HG03520 (cell line): ENCODE measurements at regions not wholly inside any gene's neighbourhood (a gene's known extent, or its start where the extent isn't known, plus 50 kb on each side); places are given as distances from the start of the nearest gene placed in this dataset.
A peak's percentile ranks its signal among the peaks of the same experiment; 100 is the strongest.
"Not testable (repeated sequence)": the region's sequence is repeated elsewhere in the genome, so short reads cannot be mapped to it uniquely, and the experiment has no call there.

Experiments
- ATAC-seq: cut with Tn5 transposase; IDR thresholded peaks from one replicate; pipeline ENCODE4 v1.9.1; 2021; ENCODE audit warnings: mild to moderate bottlenecking, moderate library complexity; ENCODE audit not compliant: unreplicated experiment

GRCh38 chr5:101532430-101532829 lies 629.3 kb upstream of the ST8SIA4 start:
- no peak for ATAC-seq

GRCh38 chr5:101531026-101531425 lies 627.9 kb upstream of the ST8SIA4 start:
- ATAC-seq, result no peak

- not testable (repeated sequence) for ATAC-seq
Observed at GRCh38 chr5:101529094-101529493, 626.0 kb upstream of the ST8SIA4 start.

GRCh38 chr5:101520417-101520816 lies 617.3 kb upstream of the ST8SIA4 start:
- no peak for ATAC-seq

GRCh38 chr5:101517795-101518194 lies 614.7 kb upstream of the ST8SIA4 start:
- no peak for ATAC-seq

GRCh38 chr5:101515721-101516120 lies 612.6 kb upstream of the ST8SIA4 start:
- no peak for ATAC-seq

GRCh38 chr5:101505891-101506570 lies 602.9 kb upstream of the ST8SIA4 start:
- no peak for ATAC-seq

- no peak for ATAC-seq
Observed at GRCh38 chr5:101482931-101483330, 579.8 kb upstream of the ST8SIA4 start.

GRCh38 chr5:101473483-101473882 lies 570.4 kb upstream of the ST8SIA4 start:
- peak; percentile 59 for ATAC-seq

- ATAC-seq, result no peak
Observed at GRCh38 chr5:101461455-101461854, 558.4 kb upstream of the ST8SIA4 start.

GRCh38 chr5:101458587-101458986 lies 555.5 kb upstream of the ST8SIA4 start:
- no peak for ATAC-seq

- no peak for ATAC-seq
Observed at GRCh38 chr5:101455851-101456250, 552.8 kb upstream of the ST8SIA4 start.

GRCh38 chr5:101455048-101455447 lies 552.0 kb upstream of the ST8SIA4 start:
- no peak for ATAC-seq

GRCh38 chr5:101442281-101442680 lies 539.2 kb upstream of the ST8SIA4 start:
- not testable (repeated sequence) for ATAC-seq

- no peak for ATAC-seq
Observed at GRCh38 chr5:101440173-101440572, 537.1 kb upstream of the ST8SIA4 start.

- ATAC-seq, result no peak
Observed at GRCh38 chr5:101437351-101437750, 534.3 kb upstream of the ST8SIA4 start.

- ATAC-seq, result no peak
Observed at GRCh38 chr5:101435768-101436167, 532.7 kb upstream of the ST8SIA4 start.

GRCh38 chr5:101431201-101431600 lies 528.1 kb upstream of the ST8SIA4 start:
- ATAC-seq, result no peak

- no peak for ATAC-seq
Observed at GRCh38 chr5:101430551-101430950, 527.5 kb upstream of the ST8SIA4 start.

GRCh38 chr5:101429241-101429640 lies 526.2 kb upstream of the ST8SIA4 start:
- no peak for ATAC-seq

GRCh38 chr5:101425339-101425859 lies 522.3 kb upstream of the ST8SIA4 start:
- no peak for ATAC-seq

- ATAC-seq, result no peak
Observed at GRCh38 chr5:101424530-101425175, 521.6 kb upstream of the ST8SIA4 start.
